GM23338 (cell line): ENCODE measurements at regions not wholly inside any gene's neighbourhood (a gene's known extent, or its start where the extent isn't known, plus 50 kb on each side); places are given as distances from the start of the nearest gene placed in this dataset.

ENCODE experiments used
- ATAC-seq: fragments of 200-7000 bp; cut with Tn5 transposase; 3 replicates; pipeline ENCODE4 v1.9.1; 2020
- DNase-seq: peaks from one replicate; pipeline ENCODE4 v3.0.0-alpha.2; 2015; ENCODE audit warnings: low spot score
- H2AFZ ChIP-seq: fragments of 200-600 bp; sonication (generic); 2 replicates; pipeline ENCODE4 v1.8.0; 2016; ENCODE audit warnings: antibody characterized with exemption, mild to moderate bottlenecking, moderate library complexity
- H3F3A ChIP-seq: fragments of 200-600 bp; sonication (generic); replicated peaks from 2 replicates; pipeline ENCODE4 v1.8.0; 2017; ENCODE audit warnings: antibody characterized with exemption, mixed run types, low read depth
- H3K27ac ChIP-seq: fragments of 200-600 bp; sonication (generic); 2 replicates; pipeline ENCODE4 v1.6.1; 2016; ENCODE audit warnings: low read depth
- H3K27me3 ChIP-seq: fragments of 200-600 bp; sonication (generic); 2 replicates; pipeline ENCODE4 v1.8.0; 2016; ENCODE audit warnings: mild to moderate bottlenecking, mixed run types, moderate library complexity; ENCODE audit not compliant: insufficient read depth
- H3K36me3 ChIP-seq: fragments of 200-600 bp; sonication (generic); 2 replicates; pipeline ENCODE4 v1.8.0; 2016; ENCODE audit warnings: mild to moderate bottlenecking; ENCODE audit not compliant: insufficient read depth
- H3K4me1 ChIP-seq: fragments of 200-600 bp; sonication (generic); 2 replicates; pipeline ENCODE4 v1.8.0; 2016; ENCODE audit warnings: mild to moderate bottlenecking, moderate library complexity; ENCODE audit not compliant: insufficient read depth
- H3K4me2 ChIP-seq: fragments of 200-600 bp; sonication (generic); 2 replicates; pipeline ENCODE4 v1.7.1; 2017; ENCODE audit warnings: mixed run types
- H3K4me3 ChIP-seq: fragments of 200-600 bp; sonication (generic); 2 replicates; pipeline ENCODE4 v1.6.1; 2016; ENCODE audit warnings: mixed run types
- H3K79me2 ChIP-seq: fragments of 200-600 bp; sonication (generic); replicated peaks from 2 replicates; pipeline ENCODE4 v1.8.0; 2017; ENCODE audit warnings: mild to moderate bottlenecking; ENCODE audit not compliant: insufficient read depth
- H3K9me2 ChIP-seq: fragments of 200-600 bp; sonication (generic); 2 replicates; pipeline ENCODE4 v1.8.0; 2017; ENCODE audit not compliant: insufficient read depth
- H4K20me1 ChIP-seq: fragments of 200-600 bp; sonication (generic); replicated peaks from 2 replicates; pipeline ENCODE4 v1.8.0; 2017; ENCODE audit warnings: mild to moderate bottlenecking; ENCODE audit not compliant: insufficient read depth
- H3K27ac Mint-ChIP-seq: 2 replicates; pipeline ENCODE4 v1.8.0; 2020; ENCODE audit warnings: inconsistent platforms, mild to moderate bottlenecking, moderate library complexity, mixed read lengths
- H3K27me3 Mint-ChIP-seq: 3 replicates; pipeline ENCODE4 v1.8.0; 2022; ENCODE audit warnings: low read depth, mild to moderate bottlenecking, moderate library complexity, mixed read lengths, inconsistent platforms; ENCODE audit not compliant: insufficient read depth, poor library complexity
- H3K36me3 Mint-ChIP-seq: 3 replicates; pipeline ENCODE4 v1.8.0; 2021; ENCODE audit warnings: low read depth, mild to moderate bottlenecking, inconsistent platforms, moderate library complexity, mixed read lengths
- H3K4me1 Mint-ChIP-seq: 3 replicates; pipeline ENCODE4 v1.8.0; 2020; ENCODE audit warnings: mild to moderate bottlenecking, inconsistent platforms, mixed read lengths
- H3K4me3 Mint-ChIP-seq: 3 replicates; pipeline ENCODE4 v1.8.0; 2021; ENCODE audit warnings: moderate library complexity, mild to moderate bottlenecking, inconsistent platforms, mixed read lengths
- H3K9me3 Mint-ChIP-seq: 3 replicates; pipeline ENCODE4 v1.8.0; 2020; ENCODE audit warnings: moderate library complexity, mild to moderate bottlenecking, inconsistent platforms, mixed read lengths
- CREB1 ChIP-seq: fragments of 250-450 bp; sonication (Bioruptor Pico); IDR thresholded peaks from 2 replicates; pipeline ENCODE4 v1.5.0; 2020; ENCODE audit warnings: low read depth, mild to moderate bottlenecking, moderate library complexity
- EZH2 ChIP-seq: fragments of 200-600 bp; sonication (generic); IDR thresholded peaks from one replicate; pipeline ENCODE4 v1.8.0; 2017; ENCODE audit warnings: antibody characterized with exemption, mild to moderate bottlenecking, low read depth; ENCODE audit not compliant: unreplicated experiment
- EZH2phosphoT487 ChIP-seq: fragments of 200-600 bp; sonication (generic); IDR thresholded peaks from one replicate; pipeline ENCODE4 v1.8.1; 2018; ENCODE audit warnings: antibody characterized with exemption; ENCODE audit not compliant: unreplicated experiment
- JUNB ChIP-seq: IDR thresholded peaks from one replicate; pipeline ENCODE4 v1.6.1; 2016; ENCODE audit warnings: antibody characterized with exemption; ENCODE audit not compliant: unreplicated experiment
- POLR2AphosphoS5 ChIP-seq: IDR thresholded peaks from 2 replicates; pipeline ENCODE4 v1.6.1; 2016; ENCODE audit warnings: antibody characterized with exemption, low read depth
- ZNF114 ChIP-seq: fragments of 250-450 bp; sonication (Bioruptor Pico); IDR thresholded peaks from 2 replicates; pipeline ENCODE4 v1.5.0; 2020; ENCODE audit warnings: mild to moderate bottlenecking, moderate library complexity
- TF ChIP-seq, protein P1 (sequence below): IDR thresholded peaks from 2 replicates; pipeline ENCODE4 v1.6.1; 2016; ENCODE audit warnings: antibody characterized with exemption
- TF ChIP-seq, protein P2 (sequence below), 2 experiments: fragments of 200-600 bp in 1 of 2; sonication (generic) in 1 of 2; conservative IDR thresholded peaks; 2 replicates each; pipeline versions ENCODE4 v1.5.1 to v1.6.1; 2016 to 2017; ENCODE audit warnings: antibody characterized with exemption in 2 of 2, low read depth in 2 of 2, mild to moderate bottlenecking in 2 of 2, moderate library complexity in 1 of 2
- TF ChIP-seq, protein P3 (sequence below): fragments of 250-450 bp; sonication (Bioruptor Pico); IDR thresholded peaks from 2 replicates; pipeline ENCODE4 v1.5.0; 2020; ENCODE audit warnings: mild to moderate bottlenecking, moderate library complexity
- TF ChIP-seq, protein P4 (sequence below): IDR thresholded peaks from one replicate; pipeline ENCODE4 v1.6.1; 2018; ENCODE audit warnings: antibody characterized with exemption; ENCODE audit not compliant: unreplicated experiment

DNA sequence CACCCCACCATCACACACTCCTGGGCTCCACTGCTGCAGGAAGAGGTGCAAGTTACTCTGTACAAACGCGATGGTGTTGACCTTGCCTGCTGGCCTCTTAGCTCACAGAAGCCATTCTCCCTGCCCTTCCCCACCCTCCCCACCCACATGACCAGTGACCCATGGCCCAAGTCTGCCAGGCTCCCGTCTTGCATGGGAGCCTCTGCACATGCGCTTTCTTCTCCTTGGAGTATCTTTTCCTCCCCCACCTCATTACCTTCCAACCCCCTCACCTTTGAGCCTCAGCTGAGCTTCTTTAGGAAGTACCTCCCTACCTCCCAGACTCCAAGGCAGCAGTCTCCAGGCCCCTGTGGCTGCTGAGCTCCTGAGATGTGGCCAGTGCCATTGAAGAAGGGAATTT, 337.7 kb upstream of the ZNF32 start (continued):
- TF ChIP-seq, protein P1, sequence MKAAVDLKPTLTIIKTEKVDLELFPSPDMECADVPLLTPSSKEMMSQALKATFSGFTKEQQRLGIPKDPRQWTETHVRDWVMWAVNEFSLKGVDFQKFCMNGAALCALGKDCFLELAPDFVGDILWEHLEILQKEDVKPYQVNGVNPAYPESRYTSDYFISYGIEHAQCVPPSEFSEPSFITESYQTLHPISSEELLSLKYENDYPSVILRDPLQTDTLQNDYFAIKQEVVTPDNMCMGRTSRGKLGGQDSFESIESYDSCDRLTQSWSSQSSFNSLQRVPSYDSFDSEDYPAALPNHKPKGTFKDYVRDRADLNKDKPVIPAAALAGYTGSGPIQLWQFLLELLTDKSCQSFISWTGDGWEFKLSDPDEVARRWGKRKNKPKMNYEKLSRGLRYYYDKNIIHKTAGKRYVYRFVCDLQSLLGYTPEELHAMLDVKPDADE, result no peak
- TF ChIP-seq ZNF114, result no peak
- no peak for TF ChIP-seq EZH2

DNA sequence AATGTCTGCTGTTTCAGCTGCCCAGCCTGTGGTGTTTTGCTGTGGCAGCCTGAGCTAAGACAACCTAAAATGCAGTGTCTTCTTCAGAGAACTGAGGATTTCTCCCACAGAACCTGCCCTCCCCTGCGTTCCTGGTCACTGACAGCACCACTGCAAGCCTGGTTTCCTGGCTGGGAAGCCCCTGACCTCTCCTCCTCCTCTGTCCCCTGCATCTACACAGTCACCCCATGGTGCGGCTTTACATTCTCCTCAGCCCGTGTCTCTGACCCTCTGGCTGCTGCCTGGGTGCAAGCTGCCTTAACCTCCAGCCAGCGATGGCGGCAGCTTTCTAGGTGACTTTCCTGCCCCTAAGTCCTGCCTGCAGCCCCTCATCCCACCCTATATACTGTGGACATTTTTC, 337.3 kb upstream of the ZNF32 start:
- Histone ChIP-seq H3K4me1 (no peaks in the 10 kb centered on the region), H3K79me2 (no peaks in the 10 kb centered on the region), H4K20me1 (no peaks in the 10 kb centered on the region), H3K27ac (no peak overlapping the region), H3F3A (no peaks in the 10 kb centered on the region), H3K9me2 (no peaks in the 10 kb centered on the region; the same call in 1 of the 2 replicates), H3K36me3 (no peaks in the 10 kb centered on the region), H2AFZ (no peak overlapping the region), H3K4me3 (no peak overlapping the region), H3K27me3 (no peaks in the 10 kb centered on the region), H3K4me2 (no peak overlapping the region)
- DNase-seq (no peak), ATAC-seq (no peak)
- Mint-ChIP-seq H3K4me1 (no peaks in the 10 kb centered on the region), H3K9me3 (peaks cover 26% of the 10 kb centered on the region), H3K4me3 (no peak overlapping the region), H3K36me3 (peaks cover 14% of the 10 kb centered on the region), H3K27me3 (no peaks in the 10 kb centered on the region), H3K27ac (no peak overlapping the region)
- no peak for TF ChIP-seq CREB1 (CRISPR knock-in tag)
- no peak for TF ChIP-seq JUNB
- TF ChIP-seq, protein P2, sequence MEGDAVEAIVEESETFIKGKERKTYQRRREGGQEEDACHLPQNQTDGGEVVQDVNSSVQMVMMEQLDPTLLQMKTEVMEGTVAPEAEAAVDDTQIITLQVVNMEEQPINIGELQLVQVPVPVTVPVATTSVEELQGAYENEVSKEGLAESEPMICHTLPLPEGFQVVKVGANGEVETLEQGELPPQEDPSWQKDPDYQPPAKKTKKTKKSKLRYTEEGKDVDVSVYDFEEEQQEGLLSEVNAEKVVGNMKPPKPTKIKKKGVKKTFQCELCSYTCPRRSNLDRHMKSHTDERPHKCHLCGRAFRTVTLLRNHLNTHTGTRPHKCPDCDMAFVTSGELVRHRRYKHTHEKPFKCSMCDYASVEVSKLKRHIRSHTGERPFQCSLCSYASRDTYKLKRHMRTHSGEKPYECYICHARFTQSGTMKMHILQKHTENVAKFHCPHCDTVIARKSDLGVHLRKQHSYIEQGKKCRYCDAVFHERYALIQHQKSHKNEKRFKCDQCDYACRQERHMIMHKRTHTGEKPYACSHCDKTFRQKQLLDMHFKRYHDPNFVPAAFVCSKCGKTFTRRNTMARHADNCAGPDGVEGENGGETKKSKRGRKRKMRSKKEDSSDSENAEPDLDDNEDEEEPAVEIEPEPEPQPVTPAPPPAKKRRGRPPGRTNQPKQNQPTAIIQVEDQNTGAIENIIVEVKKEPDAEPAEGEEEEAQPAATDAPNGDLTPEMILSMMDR (conservative IDR thresholded peaks at IDR 0.05; ENCODE audit: low read depth in 2 of 2), result no peak
- TF ChIP-seq, protein P3, sequence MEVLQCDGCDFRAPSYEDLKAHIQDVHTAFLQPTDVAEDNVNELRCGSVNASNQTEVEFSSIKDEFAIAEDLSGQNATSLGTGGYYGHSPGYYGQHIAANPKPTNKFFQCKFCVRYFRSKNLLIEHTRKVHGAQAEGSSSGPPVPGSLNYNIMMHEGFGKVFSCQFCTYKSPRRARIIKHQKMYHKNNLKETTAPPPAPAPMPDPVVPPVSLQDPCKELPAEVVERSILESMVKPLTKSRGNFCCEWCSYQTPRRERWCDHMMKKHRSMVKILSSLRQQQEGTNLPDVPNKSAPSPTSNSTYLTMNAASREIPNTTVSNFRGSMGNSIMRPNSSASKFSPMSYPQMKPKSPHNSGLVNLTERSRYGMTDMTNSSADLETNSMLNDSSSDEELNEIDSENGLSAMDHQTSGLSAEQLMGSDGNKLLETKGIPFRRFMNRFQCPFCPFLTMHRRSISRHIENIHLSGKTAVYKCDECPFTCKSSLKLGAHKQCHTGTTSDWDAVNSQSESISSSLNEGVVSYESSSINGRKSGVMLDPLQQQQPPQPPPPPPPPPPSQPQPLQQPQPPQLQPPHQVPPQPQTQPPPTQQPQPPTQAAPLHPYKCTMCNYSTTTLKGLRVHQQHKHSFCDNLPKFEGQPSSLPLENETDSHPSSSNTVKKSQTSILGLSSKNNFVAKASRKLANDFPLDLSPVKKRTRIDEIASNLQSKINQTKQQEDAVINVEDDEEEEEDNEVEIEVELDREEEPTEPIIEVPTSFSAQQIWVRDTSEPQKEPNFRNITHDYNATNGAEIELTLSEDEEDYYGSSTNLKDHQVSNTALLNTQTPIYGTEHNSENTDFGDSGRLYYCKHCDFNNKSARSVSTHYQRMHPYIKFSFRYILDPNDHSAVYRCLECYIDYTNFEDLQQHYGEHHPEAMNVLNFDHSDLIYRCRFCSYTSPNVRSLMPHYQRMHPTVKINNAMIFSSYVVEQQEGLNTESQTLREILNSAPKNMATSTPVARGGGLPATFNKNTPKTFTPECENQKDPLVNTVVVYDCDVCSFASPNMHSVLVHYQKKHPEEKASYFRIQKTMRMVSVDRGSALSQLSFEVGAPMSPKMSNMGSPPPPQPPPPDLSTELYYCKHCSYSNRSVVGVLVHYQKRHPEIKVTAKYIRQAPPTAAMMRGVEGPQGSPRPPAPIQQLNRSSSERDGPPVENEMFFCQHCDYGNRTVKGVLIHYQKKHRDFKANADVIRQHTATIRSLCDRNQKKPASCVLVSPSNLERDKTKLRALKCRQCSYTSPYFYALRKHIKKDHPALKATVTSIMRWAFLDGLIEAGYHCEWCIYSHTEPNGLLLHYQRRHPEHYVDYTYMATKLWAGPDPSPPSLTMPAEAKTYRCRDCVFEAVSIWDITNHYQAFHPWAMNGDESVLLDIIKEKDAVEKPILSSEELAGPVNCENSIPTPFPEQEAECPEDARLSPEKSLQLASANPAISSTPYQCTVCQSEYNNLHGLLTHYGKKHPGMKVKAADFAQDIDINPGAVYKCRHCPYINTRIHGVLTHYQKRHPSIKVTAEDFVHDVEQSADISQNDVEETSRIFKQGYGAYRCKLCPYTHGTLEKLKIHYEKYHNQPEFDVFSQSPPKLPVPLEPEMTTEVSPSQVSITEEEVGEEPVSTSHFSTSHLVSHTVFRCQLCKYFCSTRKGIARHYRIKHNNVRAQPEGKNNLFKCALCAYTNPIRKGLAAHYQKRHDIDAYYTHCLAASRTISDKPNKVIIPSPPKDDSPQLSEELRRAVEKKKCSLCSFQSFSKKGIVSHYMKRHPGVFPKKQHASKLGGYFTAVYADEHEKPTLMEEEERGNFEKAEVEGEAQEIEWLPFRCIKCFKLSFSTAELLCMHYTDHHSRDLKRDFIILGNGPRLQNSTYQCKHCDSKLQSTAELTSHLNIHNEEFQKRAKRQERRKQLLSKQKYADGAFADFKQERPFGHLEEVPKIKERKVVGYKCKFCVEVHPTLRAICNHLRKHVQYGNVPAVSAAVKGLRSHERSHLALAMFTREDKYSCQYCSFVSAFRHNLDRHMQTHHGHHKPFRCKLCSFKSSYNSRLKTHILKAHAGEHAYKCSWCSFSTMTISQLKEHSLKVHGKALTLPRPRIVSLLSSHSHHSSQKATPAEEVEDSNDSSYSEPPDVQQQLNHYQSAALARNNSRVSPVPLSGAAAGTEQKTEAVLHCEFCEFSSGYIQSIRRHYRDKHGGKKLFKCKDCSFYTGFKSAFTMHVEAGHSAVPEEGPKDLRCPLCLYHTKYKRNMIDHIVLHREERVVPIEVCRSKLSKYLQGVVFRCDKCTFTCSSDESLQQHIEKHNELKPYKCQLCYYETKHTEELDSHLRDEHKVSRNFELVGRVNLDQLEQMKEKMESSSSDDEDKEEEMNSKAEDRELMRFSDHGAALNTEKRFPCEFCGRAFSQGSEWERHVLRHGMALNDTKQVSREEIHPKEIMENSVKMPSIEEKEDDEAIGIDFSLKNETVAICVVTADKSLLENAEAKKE, result no peak
- TF ChIP-seq, protein P4, sequence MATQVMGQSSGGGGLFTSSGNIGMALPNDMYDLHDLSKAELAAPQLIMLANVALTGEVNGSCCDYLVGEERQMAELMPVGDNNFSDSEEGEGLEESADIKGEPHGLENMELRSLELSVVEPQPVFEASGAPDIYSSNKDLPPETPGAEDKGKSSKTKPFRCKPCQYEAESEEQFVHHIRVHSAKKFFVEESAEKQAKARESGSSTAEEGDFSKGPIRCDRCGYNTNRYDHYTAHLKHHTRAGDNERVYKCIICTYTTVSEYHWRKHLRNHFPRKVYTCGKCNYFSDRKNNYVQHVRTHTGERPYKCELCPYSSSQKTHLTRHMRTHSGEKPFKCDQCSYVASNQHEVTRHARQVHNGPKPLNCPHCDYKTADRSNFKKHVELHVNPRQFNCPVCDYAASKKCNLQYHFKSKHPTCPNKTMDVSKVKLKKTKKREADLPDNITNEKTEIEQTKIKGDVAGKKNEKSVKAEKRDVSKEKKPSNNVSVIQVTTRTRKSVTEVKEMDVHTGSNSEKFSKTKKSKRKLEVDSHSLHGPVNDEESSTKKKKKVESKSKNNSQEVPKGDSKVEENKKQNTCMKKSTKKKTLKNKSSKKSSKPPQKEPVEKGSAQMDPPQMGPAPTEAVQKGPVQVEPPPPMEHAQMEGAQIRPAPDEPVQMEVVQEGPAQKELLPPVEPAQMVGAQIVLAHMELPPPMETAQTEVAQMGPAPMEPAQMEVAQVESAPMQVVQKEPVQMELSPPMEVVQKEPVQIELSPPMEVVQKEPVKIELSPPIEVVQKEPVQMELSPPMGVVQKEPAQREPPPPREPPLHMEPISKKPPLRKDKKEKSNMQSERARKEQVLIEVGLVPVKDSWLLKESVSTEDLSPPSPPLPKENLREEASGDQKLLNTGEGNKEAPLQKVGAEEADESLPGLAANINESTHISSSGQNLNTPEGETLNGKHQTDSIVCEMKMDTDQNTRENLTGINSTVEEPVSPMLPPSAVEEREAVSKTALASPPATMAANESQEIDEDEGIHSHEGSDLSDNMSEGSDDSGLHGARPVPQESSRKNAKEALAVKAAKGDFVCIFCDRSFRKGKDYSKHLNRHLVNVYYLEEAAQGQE, result no peak
- no peak for TF ChIP-seq EZH2phosphoT487
- no peak for TF ChIP-seq EZH2
- no peak for TF ChIP-seq POLR2AphosphoS5
